ENCODE measurements at regions not wholly inside any gene's neighbourhood (a gene's known extent, or its start where the extent isn't known, plus 50 kb on each side); places are given as distances from the start of the nearest gene placed in this dataset.

GRCh38 chr13:80059789-80060188, 281.1 kb downstream of the SPRY2 start:
- DNase-seq (ENCODE audit: low spot score), result no peak
- H3K4me3 ChIP-seq (ENCODE audit: low read depth in 1 of 3, low read length in 3 of 3), result no peak overlapping the region
- H3K27ac ChIP-seq (ENCODE audit: low read depth in 1 of 2, low read length in 2 of 2), result no peak overlapping the region
- H3K9me3 ChIP-seq (ENCODE audit: control insufficient read depth in 4 of 4, low read length in 3 of 4), result no peaks in the 10 kb centered on the region
- no peak overlapping the region for H3K9ac ChIP-seq (ENCODE audit: low read depth in 1 of 2, low read length in 2 of 2)
- peaks cover 0 to 8% (median 0%) of the 10 kb centered on the region in 4 donors for H3K4me1 ChIP-seq (ENCODE audit: control insufficient read depth in 4 of 4, insufficient read depth in 4 of 4, low read length in 3 of 4)
- TF ChIP-seq JUND (IDR thresholded peaks at IDR 0.05) (no peak), FOXA2 (IDR thresholded peaks at IDR 0.05) (no peak), HNF4G (IDR thresholded peaks at IDR 0.05) (no peak), TAF1 (conservative IDR thresholded peaks at IDR 0.05) (no peak), FOXA1 (IDR thresholded peaks at IDR 0.05) (no peak), GABPA (IDR thresholded peaks at IDR 0.05 in 1 of 2, conservative IDR thresholded peaks at IDR 0.05 in 1 of 2) (no peak)
- TF ChIP-seq, protein P1, sequence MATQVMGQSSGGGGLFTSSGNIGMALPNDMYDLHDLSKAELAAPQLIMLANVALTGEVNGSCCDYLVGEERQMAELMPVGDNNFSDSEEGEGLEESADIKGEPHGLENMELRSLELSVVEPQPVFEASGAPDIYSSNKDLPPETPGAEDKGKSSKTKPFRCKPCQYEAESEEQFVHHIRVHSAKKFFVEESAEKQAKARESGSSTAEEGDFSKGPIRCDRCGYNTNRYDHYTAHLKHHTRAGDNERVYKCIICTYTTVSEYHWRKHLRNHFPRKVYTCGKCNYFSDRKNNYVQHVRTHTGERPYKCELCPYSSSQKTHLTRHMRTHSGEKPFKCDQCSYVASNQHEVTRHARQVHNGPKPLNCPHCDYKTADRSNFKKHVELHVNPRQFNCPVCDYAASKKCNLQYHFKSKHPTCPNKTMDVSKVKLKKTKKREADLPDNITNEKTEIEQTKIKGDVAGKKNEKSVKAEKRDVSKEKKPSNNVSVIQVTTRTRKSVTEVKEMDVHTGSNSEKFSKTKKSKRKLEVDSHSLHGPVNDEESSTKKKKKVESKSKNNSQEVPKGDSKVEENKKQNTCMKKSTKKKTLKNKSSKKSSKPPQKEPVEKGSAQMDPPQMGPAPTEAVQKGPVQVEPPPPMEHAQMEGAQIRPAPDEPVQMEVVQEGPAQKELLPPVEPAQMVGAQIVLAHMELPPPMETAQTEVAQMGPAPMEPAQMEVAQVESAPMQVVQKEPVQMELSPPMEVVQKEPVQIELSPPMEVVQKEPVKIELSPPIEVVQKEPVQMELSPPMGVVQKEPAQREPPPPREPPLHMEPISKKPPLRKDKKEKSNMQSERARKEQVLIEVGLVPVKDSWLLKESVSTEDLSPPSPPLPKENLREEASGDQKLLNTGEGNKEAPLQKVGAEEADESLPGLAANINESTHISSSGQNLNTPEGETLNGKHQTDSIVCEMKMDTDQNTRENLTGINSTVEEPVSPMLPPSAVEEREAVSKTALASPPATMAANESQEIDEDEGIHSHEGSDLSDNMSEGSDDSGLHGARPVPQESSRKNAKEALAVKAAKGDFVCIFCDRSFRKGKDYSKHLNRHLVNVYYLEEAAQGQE (IDR thresholded peaks at IDR 0.05), result no peak
- 92% methylated on average over 2 of the region's 2 CpGs for WGBS
- peaks cover 0 to 5% (median 0%) of the 10 kb centered on the region in 4 donors for H3K36me3 ChIP-seq (ENCODE audit: control insufficient read depth in 4 of 4, insufficient read depth in 3 of 4, low read depth in 1 of 4, low read length in 3 of 4)
- no peaks in the 10 kb centered on the region for H3K27me3 ChIP-seq (ENCODE audit: control insufficient read depth in 4 of 4, insufficient read depth in 4 of 4, low read length in 3 of 4)

- no peak for TF ChIP-seq ATF3 (IDR thresholded peaks at IDR 0.05)
- no peak for TF ChIP-seq CTCF (IDR thresholded peaks at IDR 0.05; ENCODE audit: low read depth, low read length, missing input control)
- no peak for TF ChIP-seq SP1 (IDR thresholded peaks at IDR 0.05)
- TF ChIP-seq TAF1 (conservative IDR thresholded peaks at IDR 0.05), result no peak
- no peak for TF ChIP-seq HNF4G (IDR thresholded peaks at IDR 0.05)
- TF ChIP-seq FOXA2 (IDR thresholded peaks at IDR 0.05), result no peak
- TF ChIP-seq, protein P2, sequence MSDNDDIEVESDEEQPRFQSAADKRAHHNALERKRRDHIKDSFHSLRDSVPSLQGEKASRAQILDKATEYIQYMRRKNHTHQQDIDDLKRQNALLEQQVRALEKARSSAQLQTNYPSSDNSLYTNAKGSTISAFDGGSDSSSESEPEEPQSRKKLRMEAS (IDR thresholded peaks at IDR 0.05), result no peak
- no peak for TF ChIP-seq RXRA (IDR thresholded peaks at IDR 0.05)
- TF ChIP-seq EGR1 (IDR thresholded peaks at IDR 0.05; ENCODE audit: low read depth in 2 of 2), result no peak
- no peak for TF ChIP-seq FOXA1 (IDR thresholded peaks at IDR 0.05)
- TF ChIP-seq JUND (IDR thresholded peaks at IDR 0.05), result no peak
- TF ChIP-seq HNF4A (conservative IDR thresholded peaks at IDR 0.05), result no peak
- no peak for DNase-seq (ENCODE audit: low spot score)
- Histone ChIP-seq H3K4me3 (ENCODE audit: low read depth in 1 of 3, low read length in 3 of 3) (no peak overlapping the region), H3K27me3 (ENCODE audit: control insufficient read depth in 4 of 4, insufficient read depth in 4 of 4, low read length in 3 of 4) (no peaks in the 10 kb centered on the region), H3K9me3 (ENCODE audit: control insufficient read depth in 4 of 4, low read length in 3 of 4) (no peaks in the 10 kb centered on the region), H3K27ac (ENCODE audit: low read depth in 1 of 2, low read length in 2 of 2) (no peak overlapping the region), H3K9ac (ENCODE audit: low read depth in 1 of 2, low read length in 2 of 2) (no peak overlapping the region), H3K36me3 (ENCODE audit: control insufficient read depth in 4 of 4, insufficient read depth in 3 of 4, low read depth in 1 of 4, low read length in 3 of 4) (peaks cover 0 to 4% (median 0%) of the 10 kb centered on the region in 4 donors), H3K4me1 (ENCODE audit: control insufficient read depth in 4 of 4, insufficient read depth in 4 of 4, low read length in 3 of 4) (peaks cover 0 to 8% (median 0%) of the 10 kb centered on the region in 4 donors)
- WGBS, result 92% methylated on average over 4 of the region's 4 CpGs
Observed at GRCh38 chr13:80058626-80059025, 282.3 kb downstream of the SPRY2 start.

Measured in liver (tissue), 8 donors.